HG03045 (cell line): ENCODE measurements at regions not wholly inside any gene's neighbourhood (a gene's known extent, or its start where the extent isn't known, plus 50 kb on each side); places are given as distances from the start of the nearest gene placed in this dataset.

Experiments used
- ATAC-seq: cut with Tn5 transposase; IDR thresholded peaks from one replicate; pipeline ENCODE4 v1.9.1; 2021; ENCODE audit warnings: mild to moderate bottlenecking, moderate library complexity; ENCODE audit not compliant: unreplicated experiment

GRCh38 chr15:69624155-69624520 is 171.5 kb downstream of the RPLP1 start:
- no peak for ATAC-seq

- ATAC-seq: no peak
Measured at GRCh38 chr15:69624816-69625215, 172.2 kb downstream of the RPLP1 start.

- ATAC-seq: no peak
Measured at GRCh38 chr15:69625328-69625727, 172.7 kb downstream of the RPLP1 start.

- ATAC-seq: no peak
Measured at GRCh38 chr15:69626095-69627066, 173.8 kb downstream of the RPLP1 start.

- ATAC-seq: no peak
Measured at GRCh38 chr15:69627548-69628158, 175.0 kb downstream of the RPLP1 start.

GRCh38 chr15:69628256-69629093 is 175.9 kb downstream of the RPLP1 start:
- no peak for ATAC-seq

GRCh38 chr15:69629631-69630161 is 177.1 kb downstream of the RPLP1 start:
- ATAC-seq: no peak

- no peak for ATAC-seq
Measured at GRCh38 chr15:69631005-69631404, 178.4 kb downstream of the RPLP1 start.

- no peak for ATAC-seq
Measured at GRCh38 chr15:69631978-69632377, 179.4 kb downstream of the RPLP1 start.

GRCh38 chr15:69634860-69635259 is 182.2 kb downstream of the RPLP1 start:
- no peak for ATAC-seq

GRCh38 chr15:69636169-69636915 is 183.7 kb downstream of the RPLP1 start:
- ATAC-seq: no peak

- ATAC-seq: no peak
Measured at GRCh38 chr15:69637818-69638217, 185.2 kb downstream of the RPLP1 start.

GRCh38 chr15:69643476-69643875 is 190.9 kb downstream of the RPLP1 start:
- no peak for ATAC-seq

- ATAC-seq: no peak
Measured at GRCh38 chr15:69643971-69644370, 191.4 kb downstream of the RPLP1 start.

GRCh38 chr15:69644876-69645275 is 192.3 kb downstream of the RPLP1 start:
- no peak for ATAC-seq

- no peak for ATAC-seq
Measured at GRCh38 chr15:69647142-69647513, 194.5 kb downstream of the RPLP1 start.

- ATAC-seq: no peak
Measured at GRCh38 chr15:69648212-69648611, 195.6 kb downstream of the RPLP1 start.

- no peak for ATAC-seq
Measured at GRCh38 chr15:69648775-69649735, 196.4 kb downstream of the RPLP1 start.

- no peak for ATAC-seq
Measured at GRCh38 chr15:69652293-69652692, 199.7 kb downstream of the RPLP1 start.
